AG09319 (cell line): ENCODE measurements at regions not wholly inside any gene's neighbourhood (a gene's known extent, or its start where the extent isn't known, plus 50 kb on each side); places are given as distances from the start of the nearest gene placed in this dataset.

Experiments
- DNase-seq: peaks from one replicate; pipeline ENCODE4 v3.0.0-alpha.2; 2010; ENCODE audit warnings: low read depth; ENCODE audit errors: extremely low read depth
- CTCF ChIP-seq: IDR thresholded peaks from 2 replicates; pipeline ENCODE4 v1.5.1; 2011; ENCODE audit warnings: low read depth, mild to moderate bottlenecking, inconsistent platforms, low read length, moderate library complexity

- no peak for DNase-seq
- TF ChIP-seq CTCF = no peak
Measured at GRCh38 chr6:92188016-92188415, 1231.3 kb downstream of the EPHA7 start.

- TF ChIP-seq CTCF = no peak
- DNase-seq = no peak
Measured at GRCh38 chr6:92184933-92185332, 1234.4 kb downstream of the EPHA7 start.

DNA sequence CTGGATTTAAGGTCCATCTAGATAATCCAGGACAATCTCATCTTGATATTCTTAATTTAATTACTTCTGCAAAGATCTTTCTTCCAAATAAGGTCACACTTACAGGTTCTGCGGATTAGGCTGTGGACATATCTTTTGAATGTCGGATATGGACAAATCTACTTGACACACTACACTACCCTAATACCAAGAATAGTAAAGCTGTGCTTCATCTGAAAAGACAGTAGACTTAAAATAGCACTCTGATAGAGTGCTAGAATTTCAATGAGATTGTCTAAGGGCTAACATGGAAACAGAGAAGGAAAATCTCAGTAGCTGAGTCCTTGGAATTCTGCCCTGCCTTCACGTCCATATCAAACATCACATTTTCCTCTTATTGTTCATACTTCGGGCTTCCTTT, 1238.0 kb downstream of the EPHA7 start:
- no peak for TF ChIP-seq CTCF

DNA sequence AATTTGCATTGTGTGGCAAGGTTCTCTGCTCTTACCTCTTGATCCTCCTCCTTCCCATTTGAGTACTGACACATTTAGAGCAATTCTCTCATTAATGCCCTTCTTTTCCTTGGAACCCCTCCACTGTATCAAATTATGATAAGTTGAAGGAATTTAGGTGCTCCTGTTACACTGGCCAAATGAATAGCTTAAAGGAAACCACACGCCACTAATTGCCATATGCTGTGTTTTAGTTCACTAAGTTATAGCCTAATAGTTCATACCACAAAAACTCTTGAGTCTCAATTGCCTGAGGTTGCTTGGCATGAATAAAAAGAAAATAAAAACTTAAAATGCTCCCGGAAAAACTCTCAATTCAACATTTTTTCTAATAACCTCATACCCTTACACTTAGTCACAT, 1239.3 kb downstream of the EPHA7 start:
- no peak for TF ChIP-seq CTCF

More for the DNA sequence above, 1238.0 kb downstream of the EPHA7 start:
- no peak for DNase-seq

DNA sequence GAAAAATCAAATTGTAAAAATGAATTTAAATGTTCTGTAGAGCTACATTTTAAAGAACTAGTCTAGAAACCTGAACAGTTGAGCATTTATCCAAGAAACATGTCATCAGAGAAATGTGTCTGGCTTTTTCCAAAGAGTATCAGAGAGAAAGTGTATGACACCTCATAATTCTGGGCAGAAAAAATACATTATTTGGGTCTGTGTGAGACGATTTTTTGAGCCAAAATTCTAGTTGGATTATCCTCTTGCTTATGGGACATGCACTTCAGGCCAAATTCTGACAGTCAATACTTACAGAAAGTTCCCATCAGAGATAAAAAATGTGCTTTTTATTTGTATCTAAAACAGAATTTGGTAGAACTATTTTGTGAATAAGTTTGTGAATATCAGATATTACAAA, 1242.7 kb downstream of the EPHA7 start:
- no peak for TF ChIP-seq CTCF
- DNase-seq = no peak

More for the DNA sequence above, 1239.3 kb downstream of the EPHA7 start:
- DNase-seq = no peak

GRCh38 chr6:92174398-92175073, 1244.8 kb downstream of the EPHA7 start:
- DNase-seq = no peak
- TF ChIP-seq CTCF = no peak

DNA sequence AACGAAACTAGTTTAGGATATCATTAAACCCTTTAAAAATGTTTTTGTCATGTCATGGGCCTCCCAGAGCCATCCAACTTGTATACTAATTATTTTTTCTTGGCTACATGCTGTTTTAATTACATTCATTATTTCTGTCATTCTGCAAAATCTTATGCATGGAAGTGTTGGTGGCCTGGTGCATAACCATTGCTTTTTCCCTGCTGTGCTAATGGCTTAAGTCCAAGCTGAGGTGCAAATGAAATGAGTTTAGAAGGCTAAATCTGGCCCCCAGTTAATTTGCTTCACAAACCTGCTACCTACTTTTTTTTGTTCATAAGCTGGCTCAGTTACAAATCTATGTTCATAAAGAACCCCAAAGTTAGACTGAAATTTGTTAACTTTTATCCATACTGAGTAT, 1249.9 kb downstream of the EPHA7 start:
- no peak for TF ChIP-seq CTCF
- DNase-seq = no peak
